ENCODE measurements at regions not wholly inside any gene's neighbourhood (a gene's known extent, or its start where the extent isn't known, plus 50 kb on each side); places are given as distances from the start of the nearest gene placed in this dataset.

DNA sequence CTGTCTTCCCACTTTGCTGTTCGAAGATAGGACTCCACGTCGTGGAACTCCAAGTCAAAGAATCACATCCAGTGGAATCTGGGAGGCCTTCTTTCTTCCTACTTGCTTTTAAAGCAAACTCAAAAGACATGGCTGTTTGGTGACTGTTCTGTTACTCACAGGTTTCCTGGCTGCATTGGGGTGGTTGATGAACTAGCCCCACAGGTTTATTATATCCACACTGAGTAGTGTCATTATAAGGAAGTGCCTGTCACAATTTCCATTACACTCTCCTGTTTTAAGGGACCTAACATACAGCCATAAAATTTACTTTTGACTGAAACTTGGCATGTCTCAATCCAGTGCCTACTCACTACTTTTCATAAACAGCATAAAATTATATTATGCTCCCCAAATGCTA is 287.3 kb upstream of the SP4 start:
- Histone ChIP-seq H3K4me1 (ENCODE audit: control insufficient read depth, insufficient read depth, low read length) (no peaks in the 10 kb centered on the region), H3K4ac (ENCODE audit: low read depth, low read length) (no peak overlapping the region), H4K8ac (ENCODE audit: low read depth in 2 of 2, low read length in 2 of 2) (no peak overlapping the region), H3K27ac (ENCODE audit: insufficient read depth, low read length) (no peak overlapping the region), H3K56ac (ENCODE audit: extremely low read depth, insufficient read depth, low read length) (no peak overlapping the region), H2BK120ac (ENCODE audit: low read depth, low read length) (no peak overlapping the region), H4K5ac (ENCODE audit: low read depth, low read length) (no peak overlapping the region), H2BK5ac (ENCODE audit: low read depth, low read length, poor library complexity, severe bottlenecking) (no peak overlapping the region), H4K91ac (ENCODE audit: insufficient read depth, low read depth, low read length) (no peak overlapping the region), H2BK15ac (ENCODE audit: low read depth, low read length) (no peak overlapping the region), H2AK9ac (replicated peaks; ENCODE audit: low read depth, low read length, poor library complexity) (no peak overlapping the region), H3K27me3 (ENCODE audit: control insufficient read depth, insufficient read depth, low read length) (no peaks in the 10 kb centered on the region), H3K36me3 (ENCODE audit: control insufficient read depth, insufficient read depth, low read length) (no peaks in the 10 kb centered on the region), H3K14ac (replicated peaks; ENCODE audit: low read depth, low read length) (no peak overlapping the region), H2BK20ac (ENCODE audit: low read depth, low read length) (no peak overlapping the region), H3K79me1 (ENCODE audit: low read depth in 1 of 2, low read length in 2 of 2) (no peaks in the 10 kb centered on the region), H3K9ac (ENCODE audit: low read depth, low read length) (no peak overlapping the region), H3K4me2 (ENCODE audit: low read depth, low read length) (no peak overlapping the region), H4K20me1 (ENCODE audit: insufficient read depth, low read length) (no peaks in the 10 kb centered on the region), H3K9me1 (ENCODE audit: insufficient read depth, low read length) (no peaks in the 10 kb centered on the region), H3K4me3 (ENCODE audit: insufficient read depth, low read depth, low read length) (no peak overlapping the region), H2AFZ (replicated peaks; ENCODE audit: low read length, poor library complexity) (no peak overlapping the region), H2AK5ac (ENCODE audit: low read depth, low read length) (no peak overlapping the region), H3K18ac (ENCODE audit: low read depth, low read length) (no peak overlapping the region), H3K9me3 (ENCODE audit: control insufficient read depth, insufficient read depth, low read length) (peaks cover 18% of the 10 kb centered on the region), H3K23ac (ENCODE audit: low read depth, low read length) (no peak overlapping the region)
- no peak for DNase-seq
- CTCF ChIA-PET, result no interaction called here
- ATAC-seq (ENCODE audit: low read depth), result no peak
- no peak for TF ChIP-seq MAZ (IDR thresholded peaks at IDR 0.05; ENCODE audit: borderline replicate concordance, low read depth, low read length)
- TF ChIP-seq BHLHE40 (IDR thresholded peaks at IDR 0.05; ENCODE audit: low read depth, low read length), result no peak
- TF ChIP-seq, protein P1, sequence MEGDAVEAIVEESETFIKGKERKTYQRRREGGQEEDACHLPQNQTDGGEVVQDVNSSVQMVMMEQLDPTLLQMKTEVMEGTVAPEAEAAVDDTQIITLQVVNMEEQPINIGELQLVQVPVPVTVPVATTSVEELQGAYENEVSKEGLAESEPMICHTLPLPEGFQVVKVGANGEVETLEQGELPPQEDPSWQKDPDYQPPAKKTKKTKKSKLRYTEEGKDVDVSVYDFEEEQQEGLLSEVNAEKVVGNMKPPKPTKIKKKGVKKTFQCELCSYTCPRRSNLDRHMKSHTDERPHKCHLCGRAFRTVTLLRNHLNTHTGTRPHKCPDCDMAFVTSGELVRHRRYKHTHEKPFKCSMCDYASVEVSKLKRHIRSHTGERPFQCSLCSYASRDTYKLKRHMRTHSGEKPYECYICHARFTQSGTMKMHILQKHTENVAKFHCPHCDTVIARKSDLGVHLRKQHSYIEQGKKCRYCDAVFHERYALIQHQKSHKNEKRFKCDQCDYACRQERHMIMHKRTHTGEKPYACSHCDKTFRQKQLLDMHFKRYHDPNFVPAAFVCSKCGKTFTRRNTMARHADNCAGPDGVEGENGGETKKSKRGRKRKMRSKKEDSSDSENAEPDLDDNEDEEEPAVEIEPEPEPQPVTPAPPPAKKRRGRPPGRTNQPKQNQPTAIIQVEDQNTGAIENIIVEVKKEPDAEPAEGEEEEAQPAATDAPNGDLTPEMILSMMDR (conservative IDR thresholded peaks at IDR 0.05; ENCODE audit: low read depth, low read length), result no peak
- TF ChIP-seq SMC3 (IDR thresholded peaks at IDR 0.05; ENCODE audit: low read depth, low read length), result no peak
- TF ChIP-seq RCOR1 (IDR thresholded peaks at IDR 0.05; ENCODE audit: insufficient replicate concordance, low read length), result no peak
- no peak for TF ChIP-seq RFX5 (IDR thresholded peaks at IDR 0.05; ENCODE audit: low read depth, low read length)
- TF ChIP-seq MXI1 (IDR thresholded peaks at IDR 0.05; ENCODE audit: borderline replicate concordance, low read depth, low read length), result no peak
- TF ChIP-seq POLR2A (IDR thresholded peaks at IDR 0.05; ENCODE audit: low read depth, low read length), result no peak
- no peak for TF ChIP-seq ELK1 (IDR thresholded peaks at IDR 0.05; ENCODE audit: borderline replicate concordance, low read depth, low read length)
- no peak for TF ChIP-seq MAFK (IDR thresholded peaks at IDR 0.05; ENCODE audit: low read depth, low read length)
- dilution Hi-C loops (cut with HindIII; ENCODE audit: low sequenced_read_pairs, unreplicated experiment), result no loop called here
- WGBS, 2 experiments (ENCODE audit: extremely low coverage in 2 of 2, insufficient read length in 1 of 2), result no CpG with 5 or more reads among the region's 3 CpGs
- intact Hi-C loops (cut with micrococcal nuclease), result no loop called here
- POLR2A ChIA-PET (ENCODE audit: unreplicated experiment), result no interaction called here
- in situ Hi-C loops (cut with MboI; ENCODE audit: low sequenced_read_pairs), result no loop called here
- BruUV-seq (replicated peaks), result no TSS peak
